ENCODE measurements at regions not wholly inside any gene's neighbourhood (a gene's known extent, or its start where the extent isn't known, plus 50 kb on each side); places are given as distances from the start of the nearest gene placed in this dataset.

- Histone ChIP-seq H3K27me3 (replicated peaks in 1 of 4; ENCODE audit: control insufficient read depth in 3 of 4, extremely low read depth in 1 of 4, insufficient read depth in 3 of 4, low read length in 3 of 4) (no peaks in the 10 kb centered on the region), H3K4ac (replicated peaks; ENCODE audit: insufficient read length, low read depth, low read length) (no peak overlapping the region), H3K4me2 (ENCODE audit: insufficient read depth in 1 of 2, low read depth in 2 of 2, low read length in 2 of 2) (no peak overlapping the region), H3K36me3 (ENCODE audit: control insufficient read depth in 2 of 4, insufficient read depth in 4 of 4, low read length in 3 of 4) (no peaks in the 10 kb centered on the region), H3K79me2 (ENCODE audit: control insufficient read depth in 1 of 2, insufficient read depth in 2 of 2, low read length in 2 of 2) (no peaks in the 10 kb centered on the region), H2BK120ac (replicated peaks; ENCODE audit: low read depth, low read length) (no peak overlapping the region), H4K5ac (ENCODE audit: insufficient read length, low read depth, low read length) (no peak overlapping the region), H2BK20ac (ENCODE audit: low read length) (no peak overlapping the region), H4K91ac (replicated peaks; ENCODE audit: insufficient read length, low read length) (no peak overlapping the region), H3K14ac (ENCODE audit: insufficient read length) (no peak overlapping the region), H3K4me1 (replicated peaks in 1 of 4; ENCODE audit: control insufficient read depth in 3 of 4, insufficient read depth in 4 of 4, low read length in 3 of 4) (no peaks in the 10 kb centered on the region), H2BK5ac (ENCODE audit: low read depth, low read length) (no peak overlapping the region), H3K18ac (ENCODE audit: extremely low read depth, low read length) (no peak overlapping the region), H3K4me3 (ENCODE audit: extremely low read depth in 1 of 4, insufficient read depth in 2 of 4, low read depth in 3 of 4, low read length in 4 of 4) (no peak overlapping the region), H3K56ac (replicated peaks; ENCODE audit: insufficient read length, low read depth, low read length) (no peak overlapping the region), H3K9me3 (ENCODE audit: insufficient read depth in 2 of 2, low read depth in 1 of 2, low read length in 1 of 2) (no peaks in the 10 kb centered on the region; a peak in 1 of 4 replicates), H3K79me1 (ENCODE audit: low read depth, low read length) (no peaks in the 10 kb centered on the region), H4K20me1 (replicated peaks in 1 of 2; ENCODE audit: control insufficient read depth in 1 of 2, insufficient read depth in 2 of 2, low read length in 2 of 2) (no peaks in the 10 kb centered on the region), H2AK5ac (ENCODE audit: low read depth, low read length) (no peak overlapping the region), H3K23me2 (ENCODE audit: low read depth, low read length) (no peaks in the 10 kb centered on the region; the same call in 1 of the 2 replicates), H3K9ac (replicated peaks in 1 of 4; ENCODE audit: extremely low read depth in 1 of 4, low read depth in 3 of 4, low read length in 3 of 4) (no peak overlapping the region), H2AFZ (ENCODE audit: low read length) (no peak overlapping the region), H3K23ac (ENCODE audit: insufficient read length) (no peak overlapping the region), H2BK15ac (ENCODE audit: low read length) (no peak overlapping the region), H4K8ac (ENCODE audit: extremely low read depth, insufficient read depth, low read length) (no peak overlapping the region), H3K27ac (ENCODE audit: low read depth, low read length) (no peak overlapping the region), H2BK12ac (ENCODE audit: low read depth, low read length) (no peak overlapping the region)
- CTCF ChIA-PET (ENCODE audit: partially characterized antibody) = interaction anchor here (0.6 kb wide), 1 partner anchor 79 kb away, joined by 3 read pairs; no protein-coding TSS in a partner anchor
- POLR2A ChIA-PET (ENCODE audit: partially characterized antibody) = no interaction called here
- no peak for DNase-seq (ENCODE audit: low read depth in 1 of 2, low spot score in 2 of 2)
- no peak for FAIRE-seq
- TF ChIP-seq RFX5 (IDR thresholded peaks at IDR 0.05; ENCODE audit: borderline replicate concordance, low read depth, low read length) (no peak), CBX5 (IDR thresholded peaks at IDR 0.05; ENCODE audit: low read depth, low read length) (no peak), RNF2 (IDR thresholded peaks at IDR 0.05; ENCODE audit: borderline replicate concordance, low read depth, low read length, missing control alignments, poor library complexity, severe bottlenecking) (no peak), RBBP5 (IDR thresholded peaks at IDR 0.05; ENCODE audit: borderline replicate concordance, low read depth, low read length) (no peak), TCF12 (IDR thresholded peaks at IDR 0.05; ENCODE audit: low read depth, low read length) (no peak), GABPA (IDR thresholded peaks at IDR 0.05; ENCODE audit: borderline replicate concordance, insufficient read depth, low read length) (no peak), JUND (IDR thresholded peaks at IDR 0.05; ENCODE audit: low read length) (no peak), SAP30 (IDR thresholded peaks at IDR 0.05; ENCODE audit: insufficient read depth, insufficient replicate concordance, low read length) (no peak), NRF1 (IDR thresholded peaks at IDR 0.05; ENCODE audit: low read depth, low read length) (no peak), KDM5A (IDR thresholded peaks at IDR 0.05; ENCODE audit: low read length) (no peak), HDAC2 (IDR thresholded peaks at IDR 0.05; ENCODE audit: borderline replicate concordance in 1 of 2, low read depth in 2 of 2, low read length in 2 of 2) (no peak), SRF (IDR thresholded peaks at IDR 0.05; ENCODE audit: low read depth, low read length) (no peak), POLR2A (IDR thresholded peaks at IDR 0.05; ENCODE audit: control extremely low read depth in 1 of 2, low read depth in 2 of 2, low read length in 2 of 2) (no peak)
Measured at GRCh38 chr18:38980420-38980819, 1414.8 kb upstream of the CELF4 start.

All from H1 (cell line).